Prostate gland (tissue), 1 donor: ENCODE measurements at regions not wholly inside any gene's neighbourhood (a gene's known extent, or its start where the extent isn't known, plus 50 kb on each side); places are given as distances from the start of the nearest gene placed in this dataset.
"Not testable (repeated sequence)": the region's sequence is repeated elsewhere in the genome, so short reads cannot be mapped to it uniquely, and the experiment has no call there.

Source experiments
- POLR2A ChIP-seq: fragments of 450-650 bp; IDR thresholded peaks from one replicate; pipeline ENCODE4 v1.6.1; 2016; ENCODE audit warnings: antibody characterized with exemption, mild to moderate bottlenecking
- POLR2AphosphoS5 ChIP-seq: sonication (generic); formaldehyde crosslinking; IDR thresholded peaks from one replicate; pipeline ENCODE4 v1.6.1; 2017; ENCODE audit warnings: antibody characterized with exemption

DNA sequence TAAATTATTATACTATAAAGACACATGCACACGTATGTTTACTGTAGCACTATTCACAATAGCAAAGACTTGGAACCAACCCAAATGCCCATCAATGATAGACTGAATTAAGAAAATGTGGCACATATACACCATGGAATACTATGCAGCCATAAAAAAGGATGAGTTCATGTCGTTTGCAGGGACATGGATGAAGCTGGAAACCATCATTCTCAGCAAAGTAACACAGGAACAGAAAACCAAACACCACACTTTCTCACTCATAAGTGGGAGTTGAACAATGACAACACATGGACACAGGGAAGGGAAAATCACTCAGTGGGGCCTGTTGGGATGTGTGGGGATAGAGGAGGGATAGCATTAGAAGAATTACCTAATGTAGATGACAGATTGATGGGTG is 163.0 kb downstream of the CCDC71L start:
- TF ChIP-seq POLR2AphosphoS5, POLR2A: not testable (repeated sequence)
